Astrocyte of the cerebellum (primary cell): ENCODE measurements at regions not wholly inside any gene's neighbourhood (a gene's known extent, or its start where the extent isn't known, plus 50 kb on each side); places are given as distances from the start of the nearest gene placed in this dataset.

Experiments
- DNase-seq: peaks from one replicate; pipeline ENCODE4 v3.0.0-alpha.2; 2011; ENCODE audit warnings: low read depth
- H3K4me3 ChIP-seq: 2 replicates; pipeline ENCODE4 v1.5.1; 2011; ENCODE audit warnings: mild to moderate bottlenecking, low read depth, low read length, moderate library complexity
- CTCF ChIP-seq: IDR thresholded peaks from 2 replicates; pipeline ENCODE4 v1.5.1; 2012; ENCODE audit warnings: low read length, low read depth, moderate library complexity, mild to moderate bottlenecking; ENCODE audit errors: missing control alignments
- in situ Hi-C: cut with HindIII; loops from 2 replicates; pipeline ENCODE4 v1.10.0; 2017; ENCODE audit warnings: low sequenced_read_pairs

DNA sequence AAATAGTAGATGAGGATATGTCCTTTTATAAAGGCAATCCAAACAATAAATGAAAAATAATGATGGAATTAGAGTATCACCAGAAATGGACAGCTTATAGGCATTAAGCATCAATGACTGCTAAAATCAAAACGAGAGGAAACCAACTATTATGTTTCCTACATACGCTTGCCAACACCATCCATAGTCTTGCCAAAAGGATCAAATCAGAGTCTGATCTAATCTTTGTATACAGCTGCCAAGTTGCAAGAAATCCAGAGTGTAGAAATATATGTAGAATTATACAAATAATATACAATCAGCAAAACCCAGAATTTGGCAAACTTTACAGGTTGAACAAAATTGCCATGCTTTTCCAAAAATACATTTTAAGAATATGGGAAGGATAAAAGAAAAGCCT lies 1661.6 kb downstream of the SLITRK1 start:
- no peak for DNase-seq
- in situ Hi-C loops, result no loop called here
- H3K4me3 ChIP-seq, result no peak overlapping the region
- no peak for TF ChIP-seq CTCF

DNA sequence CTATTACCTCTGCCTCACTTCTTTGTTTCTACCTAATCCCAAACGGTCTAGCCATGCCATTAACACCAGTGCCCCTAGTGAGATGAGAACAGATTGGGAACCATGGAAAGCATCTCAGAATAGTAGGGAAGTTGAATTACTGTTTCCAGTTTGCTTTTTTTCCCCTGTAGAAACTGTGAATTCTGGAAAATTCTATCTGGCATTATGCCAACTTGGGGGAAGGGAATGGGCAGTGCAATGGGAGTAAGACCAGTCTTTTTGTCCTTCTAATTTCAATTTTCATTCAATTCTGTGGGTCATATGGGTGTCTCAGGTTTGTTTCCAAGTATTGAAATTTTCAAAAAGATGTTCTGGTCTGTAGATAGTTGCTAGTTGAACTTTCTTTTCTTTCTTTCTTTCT lies 1666.1 kb downstream of the SLITRK1 start:
- DNase-seq, result no peak
- in situ Hi-C loops, result no loop called here
- H3K4me3 ChIP-seq, result no peak overlapping the region
- no peak for TF ChIP-seq CTCF

DNA sequence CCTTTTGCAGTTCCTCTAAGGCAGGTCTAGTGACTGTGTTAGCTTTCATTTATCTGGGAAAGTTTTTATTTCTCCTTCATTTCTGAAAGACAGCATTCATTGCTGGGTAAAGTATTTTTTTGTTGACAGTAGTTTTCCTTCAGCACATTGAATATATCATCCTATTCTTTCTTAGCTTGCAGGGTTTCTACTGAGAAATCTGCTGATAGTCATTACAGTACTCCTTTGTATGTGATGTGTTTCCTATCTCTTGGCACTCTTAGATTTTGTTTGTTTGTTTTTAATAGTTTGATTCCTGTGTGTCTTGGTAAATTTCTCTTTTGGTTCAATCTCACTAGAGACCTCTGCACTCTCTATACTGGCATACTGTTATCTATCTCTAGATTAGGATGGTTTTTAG lies 1667.9 kb downstream of the SLITRK1 start:
- no peak for TF ChIP-seq CTCF
- no peak overlapping the region for H3K4me3 ChIP-seq
- no peak for DNase-seq
- in situ Hi-C loops, result no loop called here

- no peak overlapping the region for H3K4me3 ChIP-seq
- TF ChIP-seq CTCF, result no peak
- DNase-seq, result no peak
- in situ Hi-C loops, result no loop called here
Measured at GRCh38 chr13:82206241-82206640, 1676.0 kb downstream of the SLITRK1 start.

DNA sequence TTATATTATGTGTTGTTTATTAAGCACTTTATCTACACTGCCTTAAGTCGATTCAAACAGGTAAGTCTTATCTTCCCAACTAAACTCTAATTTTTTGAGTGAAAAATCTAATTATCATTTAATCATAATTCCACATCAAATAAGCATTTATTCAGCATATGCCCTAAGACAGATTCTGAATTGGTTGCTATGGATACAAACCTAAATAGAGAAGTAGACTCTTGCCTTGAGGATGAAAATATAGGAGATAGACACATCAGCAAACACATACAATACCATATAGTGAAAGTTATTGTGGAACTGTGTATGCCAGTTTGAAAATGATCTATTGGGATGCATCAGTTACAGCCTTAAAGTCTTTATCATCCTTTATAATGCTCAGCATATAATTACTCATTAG lies 1679.9 kb downstream of the SLITRK1 start:
- DNase-seq, result no peak
- TF ChIP-seq CTCF, result no peak
- in situ Hi-C loops, result no loop called here
- H3K4me3 ChIP-seq, result no peak overlapping the region

- no peak for DNase-seq
- in situ Hi-C loops, result loop anchor here (5.0 kb wide), 1 partner anchor 49 kb away; no protein-coding TSS in a partner anchor
- no peak overlapping the region for H3K4me3 ChIP-seq
- no peak for TF ChIP-seq CTCF
Measured at GRCh38 chr13:82196087-82196486, 1686.2 kb downstream of the SLITRK1 start.

DNA sequence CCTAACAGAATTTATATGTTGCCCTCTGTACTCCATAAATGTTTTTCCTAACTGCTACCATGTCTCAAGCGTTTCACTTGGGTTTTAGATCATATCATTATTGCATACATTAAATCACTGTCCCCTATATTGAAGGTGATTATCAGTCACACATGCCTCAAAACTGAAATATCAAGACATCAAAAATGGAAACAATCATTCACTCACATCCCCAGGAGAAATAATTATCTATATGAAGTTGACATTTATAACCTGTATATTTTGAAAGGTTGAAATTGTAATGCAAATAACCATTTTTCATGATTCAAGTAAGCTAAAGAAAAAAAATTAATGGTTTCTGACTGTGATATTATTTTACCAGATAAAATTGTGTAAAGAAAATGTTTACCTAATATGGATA lies 1695.0 kb downstream of the SLITRK1 start:
- in situ Hi-C loops, result no loop called here
- no peak overlapping the region for H3K4me3 ChIP-seq
- no peak for DNase-seq
- TF ChIP-seq CTCF, result no peak
